Calu3 (cell line): ENCODE measurements at regions not wholly inside any gene's neighbourhood (a gene's known extent, or its start where the extent isn't known, plus 50 kb on each side); places are given as distances from the start of the nearest gene placed in this dataset.

ENCODE experiments used
- BruUV-seq: library from RNA; stranded (reverse); fragments of 400-500 nt; replicated peaks from 2 replicates; lab custom pipeline; 2021; lab: Mats Ljungman, UMichigan
- CTCF ChIA-PET: fragments of 300-600 bp; sonication (Branson Sonifier 250); formaldehyde crosslinking; loops from one replicate; lab custom pipeline; 2022; ENCODE audit warnings: antibody characterized with exemption; lab: Charles Lee
- DNase-seq: peaks from one replicate; pipeline ENCODE4 v3.0.0; 2022
- H3K27ac Mint-ChIP-seq: one replicate; pipeline ENCODE4 v1.8.0; 2022; ENCODE audit warnings: mixed read lengths; ENCODE audit not compliant: unreplicated experiment
- H3K27me3 Mint-ChIP-seq: one replicate; pipeline ENCODE4 v1.8.0; 2022; ENCODE audit warnings: mixed read lengths; ENCODE audit not compliant: unreplicated experiment
- H3K36me3 Mint-ChIP-seq: one replicate; pipeline ENCODE4 v1.8.0; 2022; ENCODE audit warnings: mild to moderate bottlenecking, moderate library complexity, mixed read lengths; ENCODE audit not compliant: insufficient read depth, unreplicated experiment
- H3K4me1 Mint-ChIP-seq: one replicate; pipeline ENCODE4 v1.8.0; 2022; ENCODE audit warnings: mild to moderate bottlenecking, low read depth, mixed read lengths; ENCODE audit not compliant: unreplicated experiment
- H3K4me3 Mint-ChIP-seq: one replicate; pipeline ENCODE4 v1.8.0; 2022; ENCODE audit warnings: mild to moderate bottlenecking, low read depth, moderate library complexity, mixed read lengths; ENCODE audit not compliant: unreplicated experiment
- H3K9me3 Mint-ChIP-seq: one replicate; pipeline ENCODE4 v1.8.0; 2022; ENCODE audit warnings: low read depth, mixed read lengths; ENCODE audit not compliant: unreplicated experiment
- intact Hi-C: fragments of 100-400 bp; cut with micrococcal nuclease; formaldehyde crosslinking; loops from one replicate; pipeline ENCODE4 v1.10.0; 2022; ENCODE audit not compliant: unreplicated experiment
- TF ChIP-seq, protein P1 (sequence below): fragments of 200-600 bp; IDR thresholded peaks from one replicate; pipeline ENCODE4 v1.8.0; 2022; ENCODE audit warnings: antibody characterized with exemption; ENCODE audit not compliant: unreplicated experiment

DNA sequence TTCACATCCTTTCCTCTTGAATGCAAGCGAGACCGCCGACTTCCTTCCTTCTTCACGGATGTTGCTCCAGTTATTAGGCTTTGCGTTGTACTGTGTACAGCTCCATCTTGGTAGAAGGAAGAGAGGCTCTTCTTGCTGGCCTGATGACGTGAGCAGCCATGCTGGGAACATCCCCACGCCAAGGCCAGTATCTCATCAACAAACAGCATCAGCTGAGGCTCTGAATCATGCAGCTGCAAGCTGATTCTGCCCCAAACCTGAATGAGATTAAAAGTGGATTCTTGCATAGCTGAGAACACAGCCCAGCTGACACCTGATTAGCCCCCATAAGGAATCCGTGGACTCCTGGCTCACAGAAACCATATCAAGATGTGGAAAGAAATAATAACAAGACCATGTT is 809.6 kb downstream of the EFNB2 start:
- CTCF ChIA-PET, result no interaction called here
- H3K9me3 Mint-ChIP-seq, result no peaks in the 10 kb centered on the region
- BruUV-seq, result no TSS peak
- H3K27ac Mint-ChIP-seq, result no peak overlapping the region
- no peaks in the 10 kb centered on the region for H3K36me3 Mint-ChIP-seq
- intact Hi-C loops, result no loop called here
- TF ChIP-seq, protein P1, sequence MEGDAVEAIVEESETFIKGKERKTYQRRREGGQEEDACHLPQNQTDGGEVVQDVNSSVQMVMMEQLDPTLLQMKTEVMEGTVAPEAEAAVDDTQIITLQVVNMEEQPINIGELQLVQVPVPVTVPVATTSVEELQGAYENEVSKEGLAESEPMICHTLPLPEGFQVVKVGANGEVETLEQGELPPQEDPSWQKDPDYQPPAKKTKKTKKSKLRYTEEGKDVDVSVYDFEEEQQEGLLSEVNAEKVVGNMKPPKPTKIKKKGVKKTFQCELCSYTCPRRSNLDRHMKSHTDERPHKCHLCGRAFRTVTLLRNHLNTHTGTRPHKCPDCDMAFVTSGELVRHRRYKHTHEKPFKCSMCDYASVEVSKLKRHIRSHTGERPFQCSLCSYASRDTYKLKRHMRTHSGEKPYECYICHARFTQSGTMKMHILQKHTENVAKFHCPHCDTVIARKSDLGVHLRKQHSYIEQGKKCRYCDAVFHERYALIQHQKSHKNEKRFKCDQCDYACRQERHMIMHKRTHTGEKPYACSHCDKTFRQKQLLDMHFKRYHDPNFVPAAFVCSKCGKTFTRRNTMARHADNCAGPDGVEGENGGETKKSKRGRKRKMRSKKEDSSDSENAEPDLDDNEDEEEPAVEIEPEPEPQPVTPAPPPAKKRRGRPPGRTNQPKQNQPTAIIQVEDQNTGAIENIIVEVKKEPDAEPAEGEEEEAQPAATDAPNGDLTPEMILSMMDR, result no peak
- H3K4me3 Mint-ChIP-seq, result no peak overlapping the region
- DNase-seq, result no peak
- H3K4me1 Mint-ChIP-seq, result no peaks in the 10 kb centered on the region
- no peaks in the 10 kb centered on the region for H3K27me3 Mint-ChIP-seq

DNA sequence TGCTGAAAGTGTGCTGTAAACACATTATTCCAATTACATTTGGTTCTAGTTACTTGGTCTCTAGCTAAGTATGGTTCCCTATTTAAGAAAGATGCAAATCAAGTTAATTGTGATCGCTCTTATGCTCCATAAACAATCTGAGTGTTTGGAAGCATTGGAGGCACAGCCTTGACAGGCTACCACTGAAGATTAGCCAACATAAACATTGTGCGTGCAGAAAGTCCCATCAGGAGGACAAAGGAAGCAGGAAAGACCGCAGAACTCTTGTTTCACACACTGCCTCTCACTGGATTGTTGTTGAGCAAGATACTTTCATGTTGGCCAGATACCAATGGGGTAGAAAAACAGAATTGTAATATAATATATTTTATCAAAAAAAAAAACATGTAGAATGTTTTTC is 814.4 kb downstream of the EFNB2 start:
- Mint-ChIP-seq H3K27me3 (no peaks in the 10 kb centered on the region), H3K4me3 (no peak overlapping the region), H3K4me1 (no peaks in the 10 kb centered on the region), H3K9me3 (no peaks in the 10 kb centered on the region), H3K36me3 (no peaks in the 10 kb centered on the region), H3K27ac (no peak overlapping the region)
- CTCF ChIA-PET, result interaction anchor here (0.7 kb wide), 1 partner anchor 386 kb away, joined by 3 read pairs; no protein-coding TSS in a partner anchor
- BruUV-seq, result no TSS peak
- intact Hi-C loops, result no loop called here
- TF ChIP-seq, protein P1, result no peak
- no peak for DNase-seq

DNA sequence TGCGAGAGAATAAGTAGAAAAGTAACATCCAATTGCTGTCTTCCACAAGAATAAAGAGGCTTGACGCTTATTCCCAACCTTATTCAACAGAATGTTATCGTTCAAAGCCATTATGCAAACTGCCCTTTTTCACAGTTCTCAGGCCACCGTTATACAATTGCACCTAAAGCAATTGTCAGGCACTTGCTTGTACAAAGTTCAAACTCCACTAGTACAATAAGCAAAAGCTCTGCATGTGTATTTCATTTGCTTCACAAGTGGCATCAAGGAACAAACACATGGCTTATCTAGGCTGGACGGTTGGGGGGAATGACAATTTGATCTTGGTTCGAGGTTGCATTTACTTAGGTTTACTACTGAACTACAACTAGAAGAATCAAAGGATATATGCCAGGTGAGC is 815.6 kb downstream of the EFNB2 start:
- intact Hi-C loops, result no loop called here
- no peak for DNase-seq
- BruUV-seq, result no TSS peak
- Mint-ChIP-seq H3K36me3 (no peaks in the 10 kb centered on the region), H3K9me3 (no peaks in the 10 kb centered on the region), H3K27me3 (no peaks in the 10 kb centered on the region), H3K4me3 (no peak overlapping the region), H3K27ac (no peak overlapping the region), H3K4me1 (no peaks in the 10 kb centered on the region)
- TF ChIP-seq, protein P1, result no peak
- CTCF ChIA-PET, result no interaction called here

DNA sequence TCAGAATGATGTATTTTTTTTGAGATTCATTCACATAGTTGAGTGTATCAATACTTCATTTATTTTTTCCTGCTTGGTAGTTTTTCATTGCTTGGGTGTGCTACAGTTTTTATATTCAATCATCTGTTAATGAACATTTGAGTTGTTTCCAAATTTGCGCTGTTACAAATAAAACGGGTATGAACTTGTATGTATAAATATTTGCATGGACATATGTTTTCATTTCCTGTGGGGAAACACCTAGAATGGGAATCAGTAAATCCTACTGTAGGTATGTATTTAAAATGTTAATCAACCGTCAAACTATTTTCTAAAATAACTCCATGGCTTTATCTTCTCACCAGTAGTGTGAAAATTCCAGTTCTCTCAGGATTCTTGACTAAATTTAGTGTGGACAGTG is 826.3 kb downstream of the EFNB2 start:
- no TSS peak for BruUV-seq
- CTCF ChIA-PET, result no interaction called here
- TF ChIP-seq, protein P1, result no peak
- Mint-ChIP-seq H3K9me3 (no peaks in the 10 kb centered on the region), H3K4me1 (no peaks in the 10 kb centered on the region), H3K27ac (no peak overlapping the region), H3K4me3 (no peak overlapping the region), H3K27me3 (no peaks in the 10 kb centered on the region), H3K36me3 (no peaks in the 10 kb centered on the region)
- DNase-seq, result no peak
- intact Hi-C loops, result no loop called here
